SK-N-SH treated with all-trans-retinoic acid at 6 μM for 48 hours (cell line): ENCODE measurements at regions not wholly inside any gene's neighbourhood (a gene's known extent, or its start where the extent isn't known, plus 50 kb on each side); places are given as distances from the start of the nearest gene placed in this dataset.

Experiments
- ATAC-seq: fragments of 200-7000 bp; cut with Tn5 transposase; 3 replicates; pipeline ENCODE4 v1.9.1; 2020; ENCODE audit warnings: mild to moderate bottlenecking, moderate library complexity
- ARNTL ChIP-seq: fragments of 450-650 bp; formaldehyde crosslinking; IDR thresholded peaks from 2 replicates; pipeline ENCODE4 v1.5.0; 2020; ENCODE audit warnings: low read depth, mild to moderate bottlenecking, moderate library complexity, borderline replicate concordance
- BACH2 ChIP-seq: fragments of 250-450 bp; sonication (Bioruptor Pico); IDR thresholded peaks from 2 replicates; pipeline ENCODE4 v1.9.0; 2021; ENCODE audit warnings: mild to moderate bottlenecking, borderline replicate concordance
- CSDC2 ChIP-seq: fragments of 250-450 bp; sonication (Bioruptor Pico); IDR thresholded peaks from 2 replicates; pipeline ENCODE4 v1.5.0; 2020; ENCODE audit warnings: mild to moderate bottlenecking, moderate library complexity
- ESRRG ChIP-seq: fragments of 250-450 bp; sonication (Bioruptor Pico); IDR thresholded peaks from 2 replicates; pipeline ENCODE4 v1.6.1; 2021; ENCODE audit warnings: mild to moderate bottlenecking
- OSR1 ChIP-seq: fragments of 250-450 bp; sonication (Bioruptor Pico); IDR thresholded peaks from 2 replicates; pipeline ENCODE4 v1.8.0; 2022; ENCODE audit warnings: moderate library complexity, mild to moderate bottlenecking, inconsistent platforms
- PPARA ChIP-seq: fragments of 250-450 bp; sonication (Bioruptor Pico); IDR thresholded peaks from 2 replicates; pipeline ENCODE4 v1.5.0; 2020; ENCODE audit warnings: mild to moderate bottlenecking, borderline replicate concordance
- RARB ChIP-seq: fragments of 250-450 bp; sonication (Bioruptor Pico); IDR thresholded peaks from 2 replicates; pipeline ENCODE4 v1.8.0; 2021; ENCODE audit warnings: mild to moderate bottlenecking, moderate library complexity
- SNAI2 ChIP-seq: fragments of 250-450 bp; sonication (Bioruptor Pico); IDR thresholded peaks from 2 replicates; pipeline ENCODE4 v1.5.0; 2020; ENCODE audit warnings: mild to moderate bottlenecking, moderate library complexity
- TCF4 ChIP-seq: fragments of 250-450 bp; sonication (Bioruptor Pico); IDR thresholded peaks from 2 replicates; pipeline ENCODE4 v1.8.0; 2021; ENCODE audit warnings: mild to moderate bottlenecking, moderate library complexity, borderline replicate concordance
- TOX ChIP-seq: fragments of 250-450 bp; sonication (Bioruptor Pico); IDR thresholded peaks from 2 replicates; pipeline ENCODE4 v1.8.0; 2021; ENCODE audit warnings: mild to moderate bottlenecking, moderate library complexity, borderline replicate concordance
- ZC3H10 ChIP-seq: fragments of 250-450 bp; sonication (Bioruptor Pico); IDR thresholded peaks from 2 replicates; pipeline ENCODE4 v1.5.1; 2021; ENCODE audit warnings: mild to moderate bottlenecking, moderate library complexity
- ZFP3 ChIP-seq: fragments of 250-450 bp; sonication (Bioruptor Pico); IDR thresholded peaks from 2 replicates; pipeline ENCODE4 v1.5.0; 2020; ENCODE audit warnings: mild to moderate bottlenecking, moderate library complexity
- ZFP30 ChIP-seq: fragments of 450-650 bp; formaldehyde crosslinking; IDR thresholded peaks from 2 replicates; pipeline ENCODE4 v1.5.0; 2022; ENCODE audit warnings: mild to moderate bottlenecking, moderate library complexity
- ZNF70 ChIP-seq: fragments of 450-650 bp; formaldehyde crosslinking; IDR thresholded peaks from 2 replicates; pipeline ENCODE4 v1.5.0; 2020; ENCODE audit warnings: mild to moderate bottlenecking, moderate library complexity
- TF ChIP-seq, protein P1 (sequence below): fragments of 250-450 bp; sonication (Bioruptor Pico); IDR thresholded peaks from 2 replicates; pipeline ENCODE4 v1.5.1; 2021; ENCODE audit warnings: mild to moderate bottlenecking, moderate library complexity
- TF ChIP-seq, protein P2 (sequence below): fragments of 250-450 bp; sonication (Bioruptor Pico); IDR thresholded peaks from 2 replicates; pipeline ENCODE4 v1.8.0; 2021; ENCODE audit warnings: low read depth, mild to moderate bottlenecking, moderate library complexity, borderline replicate concordance
- TF ChIP-seq, protein P3 (sequence below): fragments of 250-450 bp; sonication (Bioruptor Pico); IDR thresholded peaks from 2 replicates; pipeline ENCODE4 v1.5.1; 2020; ENCODE audit warnings: low read depth, mild to moderate bottlenecking, moderate library complexity
- TF ChIP-seq, protein P4 (sequence below): fragments of 250-450 bp; sonication (Bioruptor Pico); IDR thresholded peaks from 2 replicates; pipeline ENCODE4 v1.8.0; 2020; ENCODE audit warnings: mild to moderate bottlenecking, moderate library complexity, borderline replicate concordance
- TF ChIP-seq, protein P5 (sequence below): fragments of 250-450 bp; sonication (Bioruptor Pico); IDR thresholded peaks from 2 replicates; pipeline ENCODE4 v1.5.0; 2020; ENCODE audit warnings: mild to moderate bottlenecking, moderate library complexity

DNA sequence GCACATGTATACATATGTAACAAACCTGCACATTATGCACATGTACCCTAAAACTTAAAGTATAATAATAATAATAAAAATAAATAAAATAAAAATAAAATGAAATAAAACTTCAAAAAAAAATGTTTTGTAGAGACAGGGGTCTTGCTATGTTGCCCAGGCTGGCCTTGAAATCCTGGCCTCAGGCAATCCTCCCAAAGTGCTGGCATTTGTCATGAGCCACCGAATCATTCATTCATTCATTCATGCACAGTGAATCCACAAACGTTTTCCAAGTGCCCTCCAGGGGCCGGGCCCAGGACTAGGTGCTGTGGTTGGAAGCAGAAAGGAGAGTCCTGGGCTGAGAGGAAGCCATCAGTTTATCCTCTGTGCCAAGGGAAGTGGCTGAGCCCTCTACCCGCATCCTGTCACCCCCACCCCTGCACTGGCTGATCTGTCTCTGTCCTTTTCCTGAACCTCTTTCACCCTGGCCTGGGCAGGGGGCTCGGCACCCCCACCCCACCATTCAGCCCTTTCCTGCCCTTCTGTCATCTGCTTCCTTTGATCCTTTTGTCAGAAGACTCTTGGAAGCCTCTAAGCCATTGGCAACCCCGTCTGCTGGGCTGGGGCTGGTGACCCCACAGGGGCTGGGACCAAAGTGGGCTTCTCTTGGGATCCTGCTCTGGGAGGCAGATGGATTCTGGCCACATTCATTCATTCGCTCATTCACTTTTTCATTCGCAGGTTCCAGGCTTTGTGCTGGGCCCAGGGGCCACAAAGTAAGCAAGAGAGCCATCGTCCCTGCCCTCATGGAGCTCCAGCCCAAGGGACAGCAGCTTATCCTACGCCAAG, 84.3 kb downstream of the IGLL1 start:
- no peak for ATAC-seq
- TF ChIP-seq, protein P1, sequence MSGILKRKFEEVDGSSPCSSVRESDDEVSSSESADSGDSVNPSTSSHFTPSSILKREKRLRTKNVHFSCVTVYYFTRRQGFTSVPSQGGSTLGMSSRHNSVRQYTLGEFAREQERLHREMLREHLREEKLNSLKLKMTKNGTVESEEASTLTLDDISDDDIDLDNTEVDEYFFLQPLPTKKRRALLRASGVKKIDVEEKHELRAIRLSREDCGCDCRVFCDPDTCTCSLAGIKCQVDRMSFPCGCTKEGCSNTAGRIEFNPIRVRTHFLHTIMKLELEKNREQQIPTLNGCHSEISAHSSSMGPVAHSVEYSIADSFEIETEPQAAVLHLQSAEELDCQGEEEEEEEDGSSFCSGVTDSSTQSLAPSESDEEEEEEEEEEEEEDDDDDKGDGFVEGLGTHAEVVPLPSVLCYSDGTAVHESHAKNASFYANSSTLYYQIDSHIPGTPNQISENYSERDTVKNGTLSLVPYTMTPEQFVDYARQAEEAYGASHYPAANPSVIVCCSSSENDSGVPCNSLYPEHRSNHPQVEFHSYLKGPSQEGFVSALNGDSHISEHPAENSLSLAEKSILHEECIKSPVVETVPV (CRISPR knock-in tag), result no peak
- TF ChIP-seq, protein P2, sequence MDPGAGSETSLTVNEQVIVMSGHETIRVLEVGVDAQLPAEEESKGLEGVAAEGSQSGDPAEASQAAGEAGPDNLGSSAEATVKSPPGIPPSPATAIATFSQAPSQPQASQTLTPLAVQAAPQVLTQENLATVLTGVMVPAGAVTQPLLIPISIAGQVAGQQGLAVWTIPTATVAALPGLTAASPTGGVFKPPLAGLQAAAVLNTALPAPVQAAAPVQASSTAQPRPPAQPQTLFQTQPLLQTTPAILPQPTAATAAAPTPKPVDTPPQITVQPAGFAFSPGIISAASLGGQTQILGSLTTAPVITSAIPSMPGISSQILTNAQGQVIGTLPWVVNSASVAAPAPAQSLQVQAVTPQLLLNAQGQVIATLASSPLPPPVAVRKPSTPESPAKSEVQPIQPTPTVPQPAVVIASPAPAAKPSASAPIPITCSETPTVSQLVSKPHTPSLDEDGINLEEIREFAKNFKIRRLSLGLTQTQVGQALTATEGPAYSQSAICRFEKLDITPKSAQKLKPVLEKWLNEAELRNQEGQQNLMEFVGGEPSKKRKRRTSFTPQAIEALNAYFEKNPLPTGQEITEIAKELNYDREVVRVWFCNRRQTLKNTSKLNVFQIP, result no peak
- TF ChIP-seq TCF4 (CRISPR knock-in tag) (no peak), PPARA (no peak), ZNF70 (CRISPR knock-in tag) (no peak), CSDC2 (CRISPR knock-in tag) (no peak), ZFP30 (CRISPR knock-in tag) (no peak), ZFP3 (CRISPR knock-in tag) (no peak), RARB (CRISPR knock-in tag) (no peak), ESRRG (CRISPR knock-in tag) (no peak), ARNTL (CRISPR knock-in tag) (no peak)
- TF ChIP-seq, protein P3, sequence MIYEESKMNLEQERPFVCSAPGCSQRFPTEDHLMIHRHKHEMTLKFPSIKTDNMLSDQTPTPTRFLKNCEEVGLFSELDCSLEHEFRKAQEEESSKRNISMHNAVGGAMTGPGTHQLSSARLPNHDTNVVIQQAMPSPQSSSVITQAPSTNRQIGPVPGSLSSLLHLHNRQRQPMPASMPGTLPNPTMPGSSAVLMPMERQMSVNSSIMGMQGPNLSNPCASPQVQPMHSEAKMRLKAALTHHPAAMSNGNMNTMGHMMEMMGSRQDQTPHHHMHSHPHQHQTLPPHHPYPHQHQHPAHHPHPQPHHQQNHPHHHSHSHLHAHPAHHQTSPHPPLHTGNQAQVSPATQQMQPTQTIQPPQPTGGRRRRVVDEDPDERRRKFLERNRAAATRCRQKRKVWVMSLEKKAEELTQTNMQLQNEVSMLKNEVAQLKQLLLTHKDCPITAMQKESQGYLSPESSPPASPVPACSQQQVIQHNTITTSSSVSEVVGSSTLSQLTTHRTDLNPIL (CRISPR knock-in tag), result no peak
- TF ChIP-seq, protein P4, sequence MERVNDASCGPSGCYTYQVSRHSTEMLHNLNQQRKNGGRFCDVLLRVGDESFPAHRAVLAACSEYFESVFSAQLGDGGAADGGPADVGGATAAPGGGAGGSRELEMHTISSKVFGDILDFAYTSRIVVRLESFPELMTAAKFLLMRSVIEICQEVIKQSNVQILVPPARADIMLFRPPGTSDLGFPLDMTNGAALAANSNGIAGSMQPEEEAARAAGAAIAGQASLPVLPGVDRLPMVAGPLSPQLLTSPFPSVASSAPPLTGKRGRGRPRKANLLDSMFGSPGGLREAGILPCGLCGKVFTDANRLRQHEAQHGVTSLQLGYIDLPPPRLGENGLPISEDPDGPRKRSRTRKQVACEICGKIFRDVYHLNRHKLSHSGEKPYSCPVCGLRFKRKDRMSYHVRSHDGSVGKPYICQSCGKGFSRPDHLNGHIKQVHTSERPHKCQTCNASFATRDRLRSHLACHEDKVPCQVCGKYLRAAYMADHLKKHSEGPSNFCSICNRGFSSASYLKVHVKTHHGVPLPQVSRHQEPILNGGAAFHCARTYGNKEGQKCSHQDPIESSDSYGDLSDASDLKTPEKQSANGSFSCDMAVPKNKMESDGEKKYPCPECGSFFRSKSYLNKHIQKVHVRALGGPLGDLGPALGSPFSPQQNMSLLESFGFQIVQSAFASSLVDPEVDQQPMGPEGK (CRISPR knock-in tag), result no peak
- TF ChIP-seq, protein P5, sequence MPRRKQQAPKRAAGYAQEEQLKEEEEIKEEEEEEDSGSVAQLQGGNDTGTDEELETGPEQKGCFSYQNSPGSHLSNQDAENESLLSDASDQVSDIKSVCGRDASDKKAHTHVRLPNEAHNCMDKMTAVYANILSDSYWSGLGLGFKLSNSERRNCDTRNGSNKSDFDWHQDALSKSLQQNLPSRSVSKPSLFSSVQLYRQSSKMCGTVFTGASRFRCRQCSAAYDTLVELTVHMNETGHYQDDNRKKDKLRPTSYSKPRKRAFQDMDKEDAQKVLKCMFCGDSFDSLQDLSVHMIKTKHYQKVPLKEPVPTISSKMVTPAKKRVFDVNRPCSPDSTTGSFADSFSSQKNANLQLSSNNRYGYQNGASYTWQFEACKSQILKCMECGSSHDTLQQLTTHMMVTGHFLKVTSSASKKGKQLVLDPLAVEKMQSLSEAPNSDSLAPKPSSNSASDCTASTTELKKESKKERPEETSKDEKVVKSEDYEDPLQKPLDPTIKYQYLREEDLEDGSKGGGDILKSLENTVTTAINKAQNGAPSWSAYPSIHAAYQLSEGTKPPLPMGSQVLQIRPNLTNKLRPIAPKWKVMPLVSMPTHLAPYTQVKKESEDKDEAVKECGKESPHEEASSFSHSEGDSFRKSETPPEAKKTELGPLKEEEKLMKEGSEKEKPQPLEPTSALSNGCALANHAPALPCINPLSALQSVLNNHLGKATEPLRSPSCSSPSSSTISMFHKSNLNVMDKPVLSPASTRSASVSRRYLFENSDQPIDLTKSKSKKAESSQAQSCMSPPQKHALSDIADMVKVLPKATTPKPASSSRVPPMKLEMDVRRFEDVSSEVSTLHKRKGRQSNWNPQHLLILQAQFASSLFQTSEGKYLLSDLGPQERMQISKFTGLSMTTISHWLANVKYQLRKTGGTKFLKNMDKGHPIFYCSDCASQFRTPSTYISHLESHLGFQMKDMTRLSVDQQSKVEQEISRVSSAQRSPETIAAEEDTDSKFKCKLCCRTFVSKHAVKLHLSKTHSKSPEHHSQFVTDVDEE (CRISPR knock-in tag), result no peak
- TF ChIP-seq, all 23 proteins: peak for 0

DNA sequence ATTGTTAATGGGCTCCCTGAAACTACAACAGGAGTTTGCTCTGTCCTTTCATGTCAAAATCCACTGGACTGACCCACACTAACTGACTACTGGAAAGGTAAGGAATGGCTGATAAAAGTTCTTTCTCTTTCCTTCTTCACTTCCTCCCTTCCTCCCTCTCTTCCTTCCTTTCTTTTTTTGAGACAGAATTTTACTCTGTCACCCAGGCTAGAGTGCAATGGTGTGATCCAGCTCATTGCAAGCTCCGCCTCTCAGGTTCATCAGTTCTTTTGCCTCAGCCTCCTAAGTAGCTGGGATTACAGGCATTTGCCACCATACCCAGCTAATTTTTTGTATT, 85.2 kb downstream of the IGLL1 start:
- ATAC-seq, result no peak
- TF ChIP-seq TOX (CRISPR knock-in tag), result no peak
- TF ChIP-seq, protein P4 (CRISPR knock-in tag), result no peak
- TF ChIP-seq BACH2, result no peak

DNA sequence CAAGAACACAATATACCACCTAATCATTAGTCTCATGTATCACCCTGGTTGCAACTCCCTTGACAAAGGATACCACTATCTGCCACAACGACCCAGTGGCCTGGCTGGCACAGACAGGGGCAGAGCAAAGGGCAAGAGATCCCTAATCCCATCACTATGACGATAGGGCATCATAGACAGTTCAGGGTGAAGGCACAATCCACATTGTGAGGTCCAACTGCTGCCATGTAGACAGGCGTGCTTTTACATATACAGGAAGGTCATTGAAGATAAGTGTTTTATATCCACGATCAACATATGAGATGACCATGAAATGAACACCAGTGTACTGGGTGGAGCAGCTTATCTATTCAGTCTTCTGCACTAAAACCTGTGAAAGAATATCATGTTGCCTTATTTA, 94.6 kb downstream of the IGLL1 start:
- TF ChIP-seq PPARA (no peak), ZNF70 (CRISPR knock-in tag) (no peak), OSR1 (CRISPR knock-in tag) (no peak), ZC3H10 (no peak), SNAI2 (CRISPR knock-in tag) (no peak), TOX (CRISPR knock-in tag) (no peak), TCF4 (CRISPR knock-in tag) (no peak)
- TF ChIP-seq, protein P5 (CRISPR knock-in tag), result no peak
- no peak for ATAC-seq
